ENCODE measurements at regions not wholly inside any gene's neighbourhood (a gene's known extent, or its start where the extent isn't known, plus 50 kb on each side); places are given as distances from the start of the nearest gene placed in this dataset.
A peak's percentile ranks its signal among the peaks of the same experiment; 100 is the strongest.

DNA sequence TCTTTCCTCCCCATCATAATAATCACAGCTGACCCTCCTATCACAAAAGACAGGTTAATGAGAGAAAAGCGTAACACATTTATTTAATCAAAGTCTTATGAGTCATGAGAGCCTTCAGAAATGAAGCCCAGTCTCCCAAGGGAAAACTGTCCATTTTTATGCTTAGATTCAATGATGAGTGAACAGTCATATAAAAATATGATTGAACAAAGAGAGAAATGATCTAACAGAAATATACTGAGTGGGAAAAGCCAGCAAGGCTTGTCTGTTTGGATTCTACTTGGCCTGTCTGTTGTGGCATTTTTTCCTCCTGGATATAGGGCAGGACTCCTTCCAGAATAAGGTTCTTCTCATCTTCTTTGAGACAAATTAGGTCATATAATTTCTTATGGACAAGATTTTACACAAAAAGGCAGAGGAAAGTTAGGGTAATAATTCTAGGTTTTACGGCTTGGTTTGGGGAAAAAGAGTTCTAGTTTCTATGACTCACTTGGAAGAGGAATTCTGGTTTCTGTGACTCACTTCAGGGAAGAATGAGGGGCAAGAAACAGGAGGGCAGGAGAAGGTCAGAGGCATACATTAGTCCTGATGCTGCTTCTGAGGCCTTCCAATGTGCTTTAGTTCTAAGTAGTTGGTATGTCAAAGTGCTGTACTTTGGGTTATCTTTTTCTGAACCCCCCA, 534.2 kb downstream of the ZIC1 start:
- DNase-seq = no peak

GRCh38 chr3:147945968-147946519, 536.9 kb downstream of the ZIC1 start:
- DNase-seq = peak; percentile 18

DNA sequence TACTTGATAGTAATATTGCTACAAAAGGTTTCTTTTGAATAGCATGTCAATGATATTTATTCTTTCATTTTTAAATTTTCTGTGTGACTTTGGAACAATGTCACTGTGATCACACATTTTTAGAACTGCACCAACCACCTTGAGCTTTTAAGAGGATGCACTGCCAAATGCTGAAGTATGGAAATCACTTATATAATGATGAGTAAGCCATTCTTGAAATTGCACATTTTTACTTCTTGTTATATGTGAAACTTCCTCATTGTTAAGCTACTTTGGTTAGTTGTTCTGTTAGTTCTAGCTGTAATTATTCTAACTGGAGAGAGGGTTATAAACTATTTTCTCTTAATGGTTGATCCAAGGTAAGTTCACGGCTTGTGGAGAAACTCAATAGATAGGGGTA, 547.5 kb downstream of the ZIC1 start:
- no peak for DNase-seq

- no peak for DNase-seq
These were observed 549.6 kb downstream of the ZIC1 start for GRCh38 chr3:147958754-147959153.

- no peak for DNase-seq
These were observed 551.6 kb downstream of the ZIC1 start for GRCh38 chr3:147960786-147961185.

- DNase-seq = no peak
These were observed 553.4 kb downstream of the ZIC1 start for GRCh38 chr3:147962408-147963164.

- DNase-seq = no peak
These were observed 554.5 kb downstream of the ZIC1 start for GRCh38 chr3:147963711-147964110.

GRCh38 chr3:147975165-147975564, 566.0 kb downstream of the ZIC1 start:
- no peak for DNase-seq

GRCh38 chr3:147977001-147977400, 567.8 kb downstream of the ZIC1 start:
- no peak for DNase-seq

DNA sequence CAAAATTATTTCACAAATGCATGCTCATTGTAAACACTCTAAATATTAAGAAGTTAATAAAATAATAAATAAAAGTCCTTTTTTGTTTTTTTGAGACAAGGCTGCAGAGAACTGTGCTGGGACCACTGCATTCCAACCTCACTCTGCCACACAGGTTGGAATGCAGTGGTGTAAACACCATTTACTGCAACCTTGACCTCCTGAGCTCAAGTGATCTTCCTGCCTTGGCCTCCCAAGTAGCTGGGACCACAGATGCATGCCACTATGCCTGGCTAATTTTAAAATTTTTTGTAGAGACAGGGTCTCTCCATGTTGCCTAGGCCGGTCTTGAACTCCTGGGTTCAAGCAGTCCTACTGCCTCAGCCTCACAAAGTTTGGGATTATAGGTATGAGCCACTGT, 578.4 kb downstream of the ZIC1 start:
- DNase-seq = no peak

- no peak for DNase-seq
These were observed 580.2 kb downstream of the ZIC1 start for GRCh38 chr3:147989344-147989743.

DNA sequence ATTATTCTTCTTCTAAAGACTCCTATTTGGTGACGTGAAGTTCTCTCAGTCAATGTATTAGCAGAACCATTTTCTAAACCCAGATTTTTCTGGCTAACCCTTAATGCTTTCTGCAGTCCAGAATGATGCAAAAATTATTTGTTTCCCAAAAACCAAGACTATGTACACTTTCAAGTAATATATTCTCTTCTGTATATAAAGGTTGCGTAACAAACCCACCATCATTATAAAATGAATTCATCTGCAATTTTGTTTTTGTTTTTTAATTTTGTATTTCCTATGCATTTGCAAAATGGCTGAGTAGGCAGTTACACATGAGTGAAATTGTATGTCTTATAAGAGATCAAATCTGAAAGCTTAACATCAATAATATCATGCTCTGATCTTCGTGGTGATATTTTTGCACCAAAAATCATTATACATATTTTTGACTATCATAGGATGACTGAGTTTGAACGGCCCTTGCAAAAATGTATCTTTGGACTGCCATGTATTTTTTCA, 593.6 kb downstream of the ZIC1 start:
- DNase-seq = no peak

DNA sequence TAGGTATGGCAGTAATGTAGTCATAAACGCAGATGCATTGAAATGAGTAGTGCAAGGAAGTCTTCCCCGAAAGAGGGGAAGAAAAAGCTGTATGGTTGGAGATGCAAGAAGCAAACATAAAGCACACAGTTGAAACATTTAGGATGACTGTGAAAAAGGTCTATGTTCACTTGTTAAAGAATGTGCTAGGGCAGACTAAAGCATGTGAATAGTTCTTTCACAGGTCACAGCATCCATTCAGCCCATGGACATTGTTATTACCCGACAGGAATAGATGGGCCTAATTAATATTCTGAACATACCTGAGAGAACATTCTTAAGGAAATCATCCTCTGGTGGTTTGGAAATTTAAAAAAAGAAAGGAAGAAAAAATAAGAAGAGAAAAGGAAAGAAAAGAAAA, 595.2 kb downstream of the ZIC1 start:
- no peak for DNase-seq

GRCh38 chr3:148005456-148005855, 596.3 kb downstream of the ZIC1 start:
- DNase-seq = no peak

DNA sequence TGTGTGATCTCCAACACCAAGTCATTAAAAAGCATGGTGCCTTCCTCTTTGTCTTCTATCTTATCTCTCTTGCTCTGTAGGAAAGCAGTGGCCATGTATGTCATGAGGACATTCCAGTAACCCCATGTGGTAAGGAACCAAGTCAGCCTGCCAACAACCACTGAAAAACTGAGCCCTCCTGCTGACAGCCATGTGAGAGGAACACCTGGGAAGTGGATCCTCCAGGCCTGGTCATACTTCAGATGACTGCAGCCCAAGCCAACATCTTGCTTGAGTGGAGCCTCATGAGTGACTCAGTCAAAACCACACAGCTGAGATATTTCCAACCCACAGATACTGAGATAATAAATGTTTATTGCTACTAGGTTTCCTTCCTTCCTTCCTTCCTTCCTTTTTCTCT, 597.3 kb downstream of the ZIC1 start:
- no peak for DNase-seq

DNA sequence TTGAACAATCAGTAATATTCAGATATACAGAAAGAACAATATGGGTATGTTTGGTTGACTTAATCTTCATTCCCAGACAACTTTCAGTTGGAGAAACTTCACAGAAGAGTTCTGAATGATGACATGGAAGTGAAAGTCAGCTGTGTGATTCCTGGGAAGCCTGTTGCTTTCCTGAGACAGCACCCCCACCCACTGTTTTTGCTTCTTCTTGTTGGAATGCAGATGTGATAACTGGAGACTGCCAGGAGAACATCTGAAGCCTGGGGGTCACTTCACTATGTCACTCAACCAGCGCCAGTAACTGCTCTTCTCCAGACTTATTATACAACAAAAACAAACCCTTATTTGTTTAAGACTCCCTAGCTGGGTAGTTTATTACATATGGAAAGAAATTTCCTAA, 599.4 kb downstream of the ZIC1 start:
- DNase-seq = no peak

GRCh38 chr3:148020861-148021260, 611.7 kb downstream of the ZIC1 start:
- no peak for DNase-seq

- no peak for DNase-seq
These were observed 612.2 kb downstream of the ZIC1 start for GRCh38 chr3:148021381-148021780.

DNA sequence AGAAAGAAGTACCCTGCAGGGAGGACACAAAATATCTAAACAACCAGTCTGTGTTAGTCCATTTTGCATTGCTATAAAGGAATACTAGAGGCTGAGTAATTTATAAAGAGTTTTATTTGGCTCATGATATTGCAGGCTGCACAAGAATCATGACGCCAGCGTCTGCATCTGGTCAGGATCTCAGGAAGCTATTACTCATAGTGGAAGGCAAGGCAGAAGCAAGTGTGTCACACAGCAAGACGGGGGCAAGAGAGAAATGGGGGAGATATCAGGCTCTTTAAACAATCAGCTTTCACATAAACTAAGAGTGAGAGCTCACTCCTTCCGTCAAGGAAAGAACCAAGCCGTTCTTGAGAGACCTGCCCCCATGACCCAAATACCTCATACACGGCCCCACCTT, 614.8 kb downstream of the ZIC1 start:
- DNase-seq = no peak

DNA sequence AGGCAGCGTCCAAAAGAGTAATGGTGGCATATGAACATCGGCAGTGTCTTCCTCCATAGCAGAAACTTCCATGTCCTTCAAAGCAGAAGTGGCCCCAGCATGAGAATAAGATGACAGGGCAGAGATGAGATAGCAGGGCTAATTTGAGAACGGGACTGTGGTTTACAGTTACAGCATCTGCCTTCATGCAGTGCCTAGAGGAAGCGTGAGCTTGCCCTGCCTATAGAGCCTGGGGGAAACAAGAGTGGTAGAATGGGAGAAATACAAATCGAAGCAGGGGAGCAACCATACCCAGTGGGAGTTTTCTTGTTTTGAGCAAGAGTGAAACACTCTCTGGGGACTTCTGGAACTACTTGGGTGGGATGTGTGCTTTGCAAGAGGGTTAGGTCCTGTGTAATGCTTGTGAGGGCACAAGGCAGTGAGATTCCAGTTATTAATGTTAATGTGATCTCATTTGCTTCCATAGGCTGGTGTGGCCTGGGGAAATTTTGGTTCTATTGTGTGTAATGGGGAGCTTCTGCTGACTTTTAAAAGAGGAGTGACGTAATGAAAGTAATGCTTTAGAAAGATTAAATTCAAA, 616.9 kb downstream of the ZIC1 start:
- no peak for DNase-seq

GRCh38 chr3:148030975-148031374, 621.8 kb downstream of the ZIC1 start:
- DNase-seq = peak; percentile 60

DNA sequence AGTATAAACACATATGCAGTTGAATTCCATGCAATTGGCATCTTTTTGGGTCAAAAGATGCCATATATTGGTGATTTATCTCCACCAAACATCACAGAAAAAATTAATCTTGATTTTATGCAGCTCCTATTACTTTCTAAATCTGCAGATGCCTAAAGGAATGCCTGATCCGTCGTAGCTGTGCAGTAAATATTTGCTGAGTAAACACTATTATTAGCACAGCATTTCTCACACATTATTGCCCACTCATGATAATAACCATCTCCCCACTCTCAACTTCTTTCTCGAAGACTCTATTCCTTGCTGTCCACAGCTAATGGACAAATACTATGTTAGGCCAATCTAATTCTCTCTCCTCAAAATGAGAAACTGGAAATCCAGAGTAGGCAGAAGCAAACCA, 625.2 kb downstream of the ZIC1 start:
- DNase-seq = no peak

- peak; percentile 4 for DNase-seq
These were observed 627.2 kb downstream of the ZIC1 start for GRCh38 chr3:148036331-148036876.
